OCI-LY1 (cell line): ENCODE measurements at regions not wholly inside any gene's neighbourhood (a gene's known extent, or its start where the extent isn't known, plus 50 kb on each side); places are given as distances from the start of the nearest gene placed in this dataset.

Source experiments
- CTCF ChIP-seq: fragments of 200-600 bp; sonication (generic), shearing (Covaris generic); IDR thresholded peaks from 2 replicates; pipeline ENCODE4 v1.5.1; 2017; ENCODE audit warnings: mild to moderate bottlenecking, antibody characterized with exemption, low read length, moderate library complexity, mixed read lengths
- EZH2 ChIP-seq: fragments of 200-600 bp; sonication (generic), shearing (Covaris generic); IDR thresholded peaks from 2 replicates; pipeline ENCODE4 v1.8.0; 2017; ENCODE audit warnings: borderline replicate concordance, mixed run types, mild to moderate bottlenecking, antibody characterized with exemption, low read length, moderate library complexity, mixed read lengths

- TF ChIP-seq CTCF, result no peak
- no peak for TF ChIP-seq EZH2
Measured at GRCh38 chr5:56739990-56740389, 75.4 kb upstream of the MAP3K1 start.
